GM10266 (cell line): ENCODE measurements at regions not wholly inside any gene's neighbourhood (a gene's known extent, or its start where the extent isn't known, plus 50 kb on each side); places are given as distances from the start of the nearest gene placed in this dataset.

ENCODE experiments used
- DNase-seq: peaks from one replicate; pipeline ENCODE4 v3.0.0; 2012; ENCODE audit errors: extremely low spot score
- TF ChIP-seq, protein P1 (sequence below): IDR thresholded peaks from 2 replicates; pipeline ENCODE4 v1.5.1; 2012; ENCODE audit warnings: mild to moderate bottlenecking, low read depth; ENCODE audit not compliant: control insufficient read depth, insufficient read depth; ENCODE audit errors: missing control alignments

DNA sequence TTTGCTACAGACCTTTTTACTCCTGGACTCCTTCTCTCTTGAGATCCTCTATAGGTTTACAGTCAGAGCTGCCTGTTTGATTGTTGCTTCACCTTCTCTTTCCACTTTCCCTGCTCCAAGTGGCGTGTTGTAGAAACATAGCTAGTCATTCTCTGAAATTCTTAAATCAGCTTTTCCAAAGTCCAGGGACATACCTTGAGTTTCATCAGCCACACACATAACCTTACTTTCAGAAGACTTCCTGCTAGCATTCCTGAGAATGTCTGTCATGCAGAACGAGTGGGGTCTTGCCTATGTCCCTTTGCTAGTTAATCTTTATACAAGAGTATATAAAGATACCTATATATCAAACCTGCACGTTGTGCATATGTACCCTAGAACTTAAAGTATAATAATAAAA, 230.3 kb upstream of the ZNF462 start:
- TF ChIP-seq, protein P1, sequence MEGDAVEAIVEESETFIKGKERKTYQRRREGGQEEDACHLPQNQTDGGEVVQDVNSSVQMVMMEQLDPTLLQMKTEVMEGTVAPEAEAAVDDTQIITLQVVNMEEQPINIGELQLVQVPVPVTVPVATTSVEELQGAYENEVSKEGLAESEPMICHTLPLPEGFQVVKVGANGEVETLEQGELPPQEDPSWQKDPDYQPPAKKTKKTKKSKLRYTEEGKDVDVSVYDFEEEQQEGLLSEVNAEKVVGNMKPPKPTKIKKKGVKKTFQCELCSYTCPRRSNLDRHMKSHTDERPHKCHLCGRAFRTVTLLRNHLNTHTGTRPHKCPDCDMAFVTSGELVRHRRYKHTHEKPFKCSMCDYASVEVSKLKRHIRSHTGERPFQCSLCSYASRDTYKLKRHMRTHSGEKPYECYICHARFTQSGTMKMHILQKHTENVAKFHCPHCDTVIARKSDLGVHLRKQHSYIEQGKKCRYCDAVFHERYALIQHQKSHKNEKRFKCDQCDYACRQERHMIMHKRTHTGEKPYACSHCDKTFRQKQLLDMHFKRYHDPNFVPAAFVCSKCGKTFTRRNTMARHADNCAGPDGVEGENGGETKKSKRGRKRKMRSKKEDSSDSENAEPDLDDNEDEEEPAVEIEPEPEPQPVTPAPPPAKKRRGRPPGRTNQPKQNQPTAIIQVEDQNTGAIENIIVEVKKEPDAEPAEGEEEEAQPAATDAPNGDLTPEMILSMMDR: no peak
- no peak for DNase-seq

DNA sequence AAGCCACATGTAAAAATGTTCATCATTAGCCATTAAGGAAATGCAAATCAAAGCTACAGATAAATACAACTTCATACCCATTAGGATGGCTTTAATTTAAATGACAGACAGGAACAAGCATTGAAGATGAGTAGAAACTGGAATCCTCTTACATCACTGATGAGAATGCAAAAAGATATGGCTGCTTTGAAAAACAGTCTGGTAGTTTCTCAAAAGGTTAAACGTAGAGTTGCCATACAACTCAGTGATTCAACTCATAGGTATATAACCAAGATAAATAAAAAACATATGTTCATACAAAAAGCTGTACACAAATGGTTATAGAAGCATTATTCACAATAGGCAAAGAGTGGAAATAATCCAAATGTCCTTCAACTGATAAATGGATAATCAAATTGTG, 228.8 kb upstream of the ZNF462 start:
- TF ChIP-seq, protein P1: no peak

DNA sequence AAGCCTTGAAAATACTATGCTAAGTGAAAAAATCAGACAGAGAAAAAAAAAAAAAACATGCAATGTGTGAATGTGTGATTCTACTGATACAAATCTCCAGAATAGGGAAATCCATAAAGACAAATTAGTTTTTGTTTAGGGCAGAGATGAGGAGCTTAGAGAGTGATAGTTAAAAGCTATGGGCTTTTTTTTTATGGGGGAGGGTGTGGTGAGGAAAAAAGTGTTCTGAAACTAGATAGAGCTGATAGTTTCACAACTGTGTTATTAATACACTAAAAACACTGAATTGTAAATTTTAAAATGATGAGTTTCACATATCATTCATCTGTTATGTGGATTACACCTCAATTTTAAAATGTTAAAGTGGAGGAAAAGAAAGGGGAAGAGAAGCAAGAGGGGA, 228.3 kb upstream of the ZNF462 start:
- no peak for DNase-seq
- TF ChIP-seq, protein P1: no peak

More for the DNA sequence above, 228.8 kb upstream of the ZNF462 start:
- DNase-seq: no peak

DNA sequence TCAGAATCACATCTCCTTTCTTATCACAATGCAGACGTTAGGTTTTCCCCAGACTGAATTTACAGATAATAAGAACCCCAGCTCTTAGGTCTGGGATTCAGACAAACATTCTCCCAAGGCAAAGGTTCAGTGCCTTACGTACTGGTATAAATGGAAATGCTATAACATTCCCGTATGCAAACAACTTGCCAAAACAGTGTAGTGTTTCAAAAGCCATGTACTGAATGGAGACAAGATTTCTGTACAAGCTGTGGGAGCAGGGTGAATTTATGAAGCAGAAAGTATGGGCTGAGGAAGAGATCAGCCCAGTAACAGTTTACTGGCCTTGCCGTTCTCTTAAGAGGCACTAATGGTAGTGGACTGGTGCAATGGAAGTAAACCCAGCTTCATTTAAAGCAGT, 225.5 kb upstream of the ZNF462 start:
- TF ChIP-seq, protein P1: no peak
- DNase-seq: no peak

DNA sequence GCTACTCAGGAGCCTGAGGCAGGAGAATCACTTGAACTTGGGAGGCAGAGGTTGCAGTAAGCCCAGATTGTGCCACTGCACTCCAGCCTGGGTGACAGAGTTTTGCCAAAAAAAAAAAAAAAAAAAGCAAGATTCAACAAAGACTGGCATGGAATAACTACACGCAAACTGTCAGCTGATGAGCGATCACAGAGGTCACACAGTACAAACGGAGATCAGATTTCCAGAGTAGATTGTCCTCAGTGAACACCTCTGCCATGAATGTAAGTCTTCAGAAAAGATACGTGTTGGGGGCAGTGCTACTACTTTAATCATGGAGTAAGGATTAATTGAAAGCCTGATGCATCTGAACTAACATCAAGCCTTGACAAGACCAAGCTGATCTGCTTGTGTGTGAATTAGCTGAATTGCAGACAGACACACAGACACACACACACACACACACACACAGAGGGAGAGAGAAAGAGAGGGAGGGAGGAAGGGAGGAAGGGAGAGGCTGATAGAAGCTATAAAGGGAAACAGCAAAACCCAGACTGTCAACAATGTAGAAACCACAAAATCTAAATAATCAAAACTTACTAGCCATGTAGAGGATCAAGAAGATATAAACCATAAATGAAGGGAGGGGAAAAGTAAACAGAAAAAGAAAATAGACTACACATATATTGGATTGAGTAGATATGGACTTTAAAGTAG, 222.9 kb upstream of the ZNF462 start:
- no peak for DNase-seq
- TF ChIP-seq, protein P1: no peak

DNA sequence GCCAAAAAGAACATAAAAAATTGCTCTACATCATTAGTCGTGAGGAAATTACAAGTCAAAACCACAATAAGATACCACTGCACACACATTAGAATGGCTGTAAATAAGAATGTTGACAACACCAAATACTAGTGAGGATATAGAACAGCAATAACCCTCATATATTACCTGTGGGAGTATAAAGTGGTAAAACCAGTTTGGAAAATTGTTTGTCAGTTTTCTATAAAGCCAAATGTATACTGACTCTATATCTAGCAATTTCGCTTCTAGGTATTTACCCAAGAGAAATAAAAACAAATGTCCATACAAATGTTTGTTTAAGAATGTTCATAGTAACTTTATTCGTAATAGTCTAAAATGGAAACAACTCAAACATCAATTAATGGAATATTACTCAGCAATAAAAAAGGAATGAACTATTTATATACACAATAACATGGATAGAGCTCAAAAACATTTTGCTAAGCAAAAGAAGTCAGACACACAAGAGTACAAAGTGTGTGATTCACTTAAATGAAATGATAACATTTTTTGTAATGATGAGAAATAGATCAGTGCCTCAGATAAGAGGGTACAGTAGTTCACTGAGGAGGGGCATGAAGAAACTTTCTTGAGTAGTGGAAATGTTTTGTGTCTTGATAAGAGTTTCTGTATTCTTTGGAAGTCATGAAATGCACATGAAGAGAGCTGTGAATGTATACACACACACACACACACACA, 219.6 kb upstream of the ZNF462 start:
- no peak for DNase-seq
- TF ChIP-seq, protein P1: no peak

DNA sequence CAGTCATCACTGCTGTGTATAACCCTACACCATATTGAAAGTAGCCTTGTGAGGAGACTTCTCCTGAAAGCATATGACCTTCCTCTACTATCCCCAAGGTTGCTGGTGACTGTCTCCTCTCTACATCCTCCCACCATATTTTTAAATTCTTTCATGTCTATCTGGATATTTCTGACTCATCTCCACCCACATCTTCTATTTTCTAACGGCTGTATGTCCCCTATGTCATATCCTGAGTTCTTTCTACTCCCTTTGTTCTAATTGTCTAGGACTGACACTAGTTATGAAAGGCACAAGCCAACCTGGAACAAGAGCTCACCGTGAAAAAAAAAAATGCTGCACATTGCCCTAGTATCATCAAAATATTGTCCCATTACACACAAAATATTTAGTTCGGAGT, 218.3 kb upstream of the ZNF462 start:
- no peak for DNase-seq
- TF ChIP-seq, protein P1: no peak
